ENCODE measurements at regions not wholly inside any gene's neighbourhood (a gene's known extent, or its start where the extent isn't known, plus 50 kb on each side); places are given as distances from the start of the nearest gene placed in this dataset.

DNA sequence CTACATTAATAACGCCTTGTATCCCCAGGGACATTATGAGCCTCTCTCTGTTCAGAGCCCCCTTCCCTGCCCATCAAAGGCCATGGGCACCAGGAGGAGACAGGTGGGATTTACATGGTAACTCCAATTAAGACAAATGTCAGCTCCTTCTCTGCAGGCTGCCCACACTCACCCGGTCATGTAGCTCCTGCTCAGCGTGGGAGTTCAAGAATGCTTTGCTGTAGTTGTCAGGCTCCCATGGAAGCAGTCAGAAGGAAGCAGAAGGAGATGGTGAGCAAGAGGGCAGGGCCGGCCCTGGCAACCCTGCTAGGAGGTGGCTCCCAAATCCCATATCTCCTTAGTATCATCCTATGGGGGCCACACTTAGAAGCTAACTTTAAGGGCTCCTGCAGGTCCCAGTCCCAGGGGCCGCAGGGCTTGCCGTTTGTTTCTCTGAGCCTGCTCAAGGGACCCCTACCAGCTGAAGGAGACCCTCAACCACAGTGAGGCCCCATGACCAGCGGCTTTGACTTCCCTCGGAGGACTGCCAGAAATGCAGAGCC, 218.4 kb upstream of the TLE3 start:
- in situ Hi-C loops (cut with MboI; ENCODE audit: low pct_unique_long_range_greater_than_20kb, low sequenced_read_pairs): no loop called here
- DNase-seq: no peak

DNA sequence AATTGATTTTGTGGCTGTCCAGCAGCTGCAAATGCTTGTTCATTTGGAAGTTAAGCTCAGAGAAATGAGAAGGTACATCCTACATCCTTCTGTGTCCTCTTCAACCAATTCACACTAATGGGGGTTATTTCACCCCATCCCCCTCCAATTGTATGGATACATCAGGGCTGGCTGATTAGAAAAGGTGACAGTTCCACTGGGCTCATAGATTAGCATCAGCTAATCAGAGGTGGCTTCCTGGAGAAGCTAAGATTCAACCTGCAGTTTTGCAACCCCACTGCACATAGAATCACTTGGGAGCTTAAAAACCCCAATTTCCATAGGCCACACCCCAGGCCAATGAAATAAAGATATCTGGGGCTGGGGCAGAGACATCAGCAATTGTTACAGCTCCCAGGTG, 217.7 kb upstream of the TLE3 start:
- no peak for DNase-seq
- in situ Hi-C loops (cut with MboI; ENCODE audit: low pct_unique_long_range_greater_than_20kb, low sequenced_read_pairs): no loop called here

DNA sequence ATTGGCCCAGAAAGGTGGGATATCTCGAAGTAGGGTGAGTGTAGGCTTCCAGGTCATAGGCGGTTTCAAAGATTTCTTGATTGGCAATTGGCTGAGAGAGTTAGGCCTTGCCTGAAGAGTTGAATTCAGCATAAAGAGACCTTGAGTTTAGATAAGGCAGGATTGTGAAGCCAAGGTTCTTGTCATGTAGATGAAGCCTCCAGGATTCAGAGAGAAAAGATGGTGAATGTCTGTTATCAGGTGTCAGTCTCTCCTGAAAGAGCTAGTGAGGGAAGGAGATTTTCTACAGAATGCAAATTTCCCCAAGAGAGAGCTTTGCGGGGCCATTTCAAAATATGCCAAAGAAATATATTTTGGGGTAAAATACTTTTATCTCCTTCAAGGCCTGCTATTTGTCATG, 217.0 kb upstream of the TLE3 start:
- in situ Hi-C loops (cut with MboI; ENCODE audit: low pct_unique_long_range_greater_than_20kb, low sequenced_read_pairs): no loop called here
- no peak for DNase-seq

DNA sequence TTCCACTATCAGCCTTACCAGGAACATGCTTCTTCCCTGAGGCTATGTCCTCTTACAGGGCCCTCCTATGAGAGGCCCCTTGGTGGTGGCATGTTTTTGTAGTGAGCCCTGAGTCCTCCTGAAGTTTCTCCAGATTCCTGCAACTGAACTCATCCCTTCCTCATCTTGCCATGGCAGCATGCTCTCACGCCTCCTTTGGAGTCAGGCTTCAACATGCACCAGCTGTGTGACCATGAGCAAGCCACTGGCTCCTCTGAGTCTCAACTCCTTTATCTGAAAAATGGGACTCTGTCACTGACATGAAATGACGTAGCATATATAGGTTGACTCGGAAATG, 216.3 kb upstream of the TLE3 start:
- in situ Hi-C loops (cut with MboI; ENCODE audit: low pct_unique_long_range_greater_than_20kb, low sequenced_read_pairs): no loop called here
- DNase-seq: no peak

DNA sequence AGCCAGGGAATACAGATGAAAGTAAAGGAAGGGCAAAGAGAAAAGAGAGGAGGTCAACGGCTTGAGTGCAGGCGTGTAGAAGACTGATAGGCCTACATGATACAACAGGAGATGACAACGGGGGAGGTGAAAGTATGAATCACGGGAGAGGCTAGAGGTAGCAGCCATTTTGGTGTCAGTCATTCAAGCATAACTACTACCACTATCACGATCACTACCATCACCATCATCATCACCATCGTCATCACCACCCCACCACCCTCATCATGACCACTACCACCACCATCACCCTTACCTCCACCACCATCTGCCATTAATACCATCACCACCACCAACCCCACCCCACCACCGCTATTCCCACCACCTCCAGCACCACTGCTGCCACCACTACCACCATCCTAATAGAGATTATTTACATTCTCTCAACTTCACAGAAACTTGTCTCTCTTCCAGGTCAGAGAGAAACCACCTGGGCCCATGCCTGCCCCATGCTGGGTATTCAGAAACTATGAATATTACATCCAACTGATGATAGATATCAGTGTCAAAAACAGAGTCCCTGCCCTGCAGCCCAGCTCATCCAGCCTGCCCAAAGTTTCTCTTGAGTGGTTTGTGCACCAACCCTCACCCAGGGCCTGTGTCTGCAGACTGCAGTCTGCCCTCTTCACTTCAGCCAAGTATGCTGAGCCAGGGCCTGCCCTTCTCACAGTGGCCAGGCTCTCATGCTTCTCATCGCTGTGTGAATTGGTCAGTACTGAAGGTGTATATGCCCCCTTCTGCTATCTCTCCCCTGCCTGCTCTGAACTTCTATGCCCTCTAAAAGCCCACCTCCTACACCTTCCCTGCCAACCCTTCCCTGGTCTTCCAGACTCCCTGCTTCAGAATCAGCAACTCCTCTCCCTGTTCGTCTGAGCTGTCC, 215.6 kb upstream of the TLE3 start:
- in situ Hi-C loops (cut with MboI; ENCODE audit: low pct_unique_long_range_greater_than_20kb, low sequenced_read_pairs): no loop called here

DNA sequence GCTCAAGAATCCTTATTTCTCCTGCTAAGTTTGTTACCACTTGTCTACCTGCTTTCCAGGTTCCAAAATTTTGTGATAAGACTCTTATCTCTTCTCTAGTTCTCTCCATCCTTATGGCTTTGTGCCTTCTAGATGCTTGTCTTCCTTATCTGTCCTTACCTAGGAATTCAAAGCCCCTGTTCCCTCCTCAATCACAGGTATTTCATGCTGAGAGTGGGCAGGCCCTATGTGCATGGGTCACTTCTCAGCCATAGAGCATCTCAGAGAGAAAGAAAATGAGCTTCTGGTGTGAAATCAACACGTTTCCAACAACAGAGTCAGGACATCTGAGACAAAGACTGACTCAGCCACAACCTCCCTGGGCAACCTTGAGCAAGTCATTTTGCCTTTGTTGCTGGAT, 214.1 kb upstream of the TLE3 start:
- no peak for DNase-seq
- in situ Hi-C loops (cut with MboI; ENCODE audit: low pct_unique_long_range_greater_than_20kb, low sequenced_read_pairs): no loop called here

More for the DNA sequence above, 215.6 kb upstream of the TLE3 start:
- DNase-seq: no peak

DNA sequence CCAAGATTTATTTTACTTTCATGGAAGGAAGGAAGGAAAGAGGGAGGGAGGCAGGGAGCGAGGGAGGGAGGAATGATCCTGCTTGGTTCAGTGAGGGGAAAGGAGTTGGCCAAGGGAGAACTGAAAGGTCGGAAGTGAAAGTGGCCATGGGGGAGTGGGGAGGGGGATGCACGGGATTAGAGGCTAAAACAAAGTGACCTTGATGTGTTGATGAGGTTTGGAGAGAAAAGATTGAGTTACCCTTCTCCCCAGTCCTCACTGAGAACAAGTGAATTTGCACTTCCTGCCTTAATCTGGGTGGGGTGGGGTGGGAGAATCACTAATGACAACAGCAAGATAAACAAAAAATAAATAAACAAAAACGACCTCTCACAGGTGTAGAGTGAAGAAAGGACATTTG, 212.0 kb upstream of the TLE3 start:
- no peak for DNase-seq
- in situ Hi-C loops (cut with MboI; ENCODE audit: low pct_unique_long_range_greater_than_20kb, low sequenced_read_pairs): no loop called here

DNA sequence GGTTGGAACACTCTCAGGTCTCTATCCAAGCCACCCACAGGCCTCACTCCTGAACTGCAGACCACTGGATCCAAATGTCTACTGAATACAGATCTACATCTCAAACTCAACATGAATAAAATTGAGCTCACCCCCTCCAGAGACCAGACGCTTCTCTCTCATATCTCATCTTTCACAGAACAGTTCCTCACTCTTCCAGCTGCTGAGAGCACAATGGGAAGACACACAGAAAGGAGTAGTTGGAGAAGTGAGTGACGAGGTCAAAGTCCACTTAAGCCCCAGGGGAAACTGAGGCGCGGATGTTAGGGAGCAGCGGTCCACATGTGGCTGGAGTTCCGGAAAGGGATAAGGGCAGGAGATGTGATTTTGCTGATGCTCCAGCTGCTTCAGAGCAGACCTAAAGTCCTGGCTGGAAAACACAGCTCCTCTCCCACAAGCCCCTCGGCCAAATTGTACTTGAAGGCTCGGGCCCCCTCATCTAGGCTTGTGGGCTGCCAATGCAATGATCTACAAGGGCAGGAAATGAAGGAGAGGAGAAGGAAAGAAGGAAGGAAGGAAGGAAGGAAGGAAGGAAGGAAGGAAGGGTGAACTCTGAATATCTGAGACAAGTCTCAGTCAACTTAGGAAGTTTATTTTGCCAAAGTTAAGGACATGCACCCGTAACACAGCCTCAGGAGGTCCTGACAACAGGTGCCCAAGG, 211.2 kb upstream of the TLE3 start:
- no peak for DNase-seq
- in situ Hi-C loops (cut with MboI; ENCODE audit: low pct_unique_long_range_greater_than_20kb, low sequenced_read_pairs): no loop called here

DNA sequence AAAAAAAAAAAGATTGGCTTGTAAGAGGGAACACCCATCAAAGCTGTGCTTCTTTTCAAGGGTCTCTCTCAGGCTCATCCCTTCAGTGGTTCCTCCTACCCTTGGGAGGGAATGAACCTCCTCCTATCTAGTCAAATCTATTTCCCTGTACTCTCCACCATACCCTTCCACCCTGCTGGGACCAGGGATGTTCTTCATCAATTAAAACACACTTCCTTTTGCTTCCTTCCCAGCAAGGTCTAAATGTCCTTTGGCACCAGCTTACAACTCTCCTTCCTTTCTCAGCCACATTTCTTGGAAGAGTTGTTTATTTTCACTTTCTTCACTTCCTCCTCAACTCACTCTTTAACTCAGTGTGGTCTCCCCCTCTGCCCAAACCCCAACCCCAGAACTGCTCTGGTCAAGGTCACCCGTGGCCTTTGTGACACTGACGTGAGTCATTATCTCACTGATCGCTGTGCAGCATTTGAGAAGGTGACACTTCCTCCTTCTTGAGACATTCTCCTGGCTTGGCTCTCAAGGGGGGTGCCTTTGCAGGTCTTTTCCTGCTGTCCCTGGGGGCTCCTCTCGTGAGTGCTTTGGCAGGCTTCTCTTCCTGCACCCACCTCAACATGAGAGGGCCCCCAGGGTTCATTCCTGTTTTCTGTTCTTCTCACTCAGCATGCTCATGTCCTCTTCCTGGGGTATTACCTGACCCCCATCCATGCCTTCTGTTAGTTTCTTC, 210.5 kb upstream of the TLE3 start:
- in situ Hi-C loops (cut with MboI; ENCODE audit: low pct_unique_long_range_greater_than_20kb, low sequenced_read_pairs): no loop called here
- DNase-seq: peak; percentile 70

DNA sequence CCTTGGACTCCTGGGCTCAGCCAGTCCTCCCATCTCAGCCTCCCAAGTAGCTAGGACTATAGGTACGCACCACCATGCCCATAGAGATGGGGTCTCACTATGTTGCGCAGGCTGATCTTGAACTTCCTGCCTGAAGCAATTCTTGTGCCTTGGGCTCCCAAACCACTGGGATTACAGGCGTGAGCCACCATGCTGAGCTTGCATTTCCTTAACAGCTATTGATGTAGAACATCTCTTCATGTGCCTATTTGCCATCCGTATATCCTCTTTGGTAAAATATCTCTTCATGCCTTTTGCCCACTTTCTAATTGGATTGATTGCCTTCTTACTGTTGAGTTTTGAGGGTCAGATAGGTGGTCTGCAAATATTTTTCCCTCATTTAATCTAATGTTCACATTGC, 208.9 kb upstream of the TLE3 start:
- in situ Hi-C loops (cut with MboI; ENCODE audit: low pct_unique_long_range_greater_than_20kb, low sequenced_read_pairs): no loop called here
- no peak for DNase-seq

DNA sequence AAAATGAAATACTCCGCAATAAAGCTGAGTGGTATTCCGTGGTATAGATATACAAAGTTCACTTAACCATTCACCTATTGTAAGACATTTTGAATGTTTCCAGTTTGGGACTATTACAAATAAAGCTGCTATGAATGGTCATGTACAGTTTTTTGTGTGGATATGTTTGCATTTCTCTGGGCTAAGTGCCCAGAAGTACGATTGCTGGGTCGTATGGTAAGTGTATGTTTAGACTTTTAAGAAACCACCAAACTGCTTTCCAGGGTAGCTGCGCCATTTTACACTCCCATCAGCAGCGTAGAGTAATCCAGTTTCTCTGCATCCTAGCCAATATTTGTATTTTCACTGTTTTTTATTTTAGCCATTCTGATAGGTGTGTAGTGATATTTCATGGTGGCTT, 208.4 kb upstream of the TLE3 start:
- in situ Hi-C loops (cut with MboI; ENCODE audit: low pct_unique_long_range_greater_than_20kb, low sequenced_read_pairs): no loop called here
- no peak for DNase-seq

DNA sequence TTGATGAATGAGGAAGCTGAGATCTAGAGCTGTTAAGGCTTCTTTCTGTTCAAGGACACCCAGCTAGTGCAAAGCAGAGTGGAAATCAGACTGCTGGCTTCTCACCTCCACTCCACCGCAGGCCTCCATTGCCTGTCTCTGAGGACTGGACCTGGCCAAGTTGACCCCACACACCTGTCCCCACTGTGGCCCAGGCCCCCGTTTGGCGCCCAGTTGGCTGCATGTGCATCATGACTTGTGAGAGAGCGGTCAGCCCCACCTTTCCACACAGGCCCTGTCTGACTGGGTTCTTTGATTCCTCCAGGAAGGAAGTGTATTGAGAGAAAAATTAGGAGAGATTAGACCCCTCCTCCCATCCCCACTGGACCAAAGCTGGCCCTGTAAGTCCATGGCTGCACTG, 206.3 kb upstream of the TLE3 start:
- in situ Hi-C loops (cut with MboI; ENCODE audit: low pct_unique_long_range_greater_than_20kb, low sequenced_read_pairs): no loop called here
- no peak for DNase-seq

DNA sequence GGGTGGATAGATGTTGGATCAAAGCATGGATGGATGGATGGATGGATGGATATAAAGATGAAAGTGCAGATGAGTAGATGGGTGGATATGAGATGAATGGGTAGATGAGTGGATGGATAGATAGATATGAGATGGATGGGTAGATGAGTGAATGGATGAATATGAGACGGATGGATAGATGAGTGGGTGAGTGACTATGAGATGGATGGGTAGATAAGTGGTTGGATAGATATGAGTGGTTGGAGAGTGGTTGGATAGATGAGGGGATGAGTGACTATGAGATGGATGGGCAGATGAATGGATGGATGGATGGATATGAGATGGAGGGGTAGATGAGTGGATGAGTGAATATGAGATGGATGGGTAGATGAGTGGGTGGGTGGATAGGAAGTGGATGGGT, 204.6 kb upstream of the TLE3 start:
- no peak for DNase-seq
- in situ Hi-C loops (cut with MboI; ENCODE audit: low pct_unique_long_range_greater_than_20kb, low sequenced_read_pairs): no loop called here

DNA sequence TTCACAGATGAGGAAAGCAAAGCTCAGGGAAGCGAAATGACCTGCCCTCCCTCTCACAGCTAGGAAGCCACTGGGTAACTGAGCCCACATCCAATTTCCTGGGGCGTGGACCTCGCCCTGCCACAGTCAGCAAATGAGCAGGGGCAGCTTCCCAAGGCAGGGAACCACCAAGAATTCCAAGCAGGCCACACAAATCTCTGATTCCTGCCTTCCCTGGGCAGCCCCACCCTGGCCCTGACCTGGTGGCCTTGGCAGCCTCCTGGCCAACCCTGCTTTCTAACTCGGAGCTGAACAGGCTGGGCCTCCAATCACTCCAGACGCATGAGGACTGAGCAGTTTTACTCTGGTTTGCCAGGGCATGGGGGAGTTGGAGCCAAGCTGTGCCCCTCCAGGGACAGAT, 203.7 kb upstream of the TLE3 start:
- no peak for DNase-seq
- in situ Hi-C loops (cut with MboI; ENCODE audit: low pct_unique_long_range_greater_than_20kb, low sequenced_read_pairs): no loop called here

DNA sequence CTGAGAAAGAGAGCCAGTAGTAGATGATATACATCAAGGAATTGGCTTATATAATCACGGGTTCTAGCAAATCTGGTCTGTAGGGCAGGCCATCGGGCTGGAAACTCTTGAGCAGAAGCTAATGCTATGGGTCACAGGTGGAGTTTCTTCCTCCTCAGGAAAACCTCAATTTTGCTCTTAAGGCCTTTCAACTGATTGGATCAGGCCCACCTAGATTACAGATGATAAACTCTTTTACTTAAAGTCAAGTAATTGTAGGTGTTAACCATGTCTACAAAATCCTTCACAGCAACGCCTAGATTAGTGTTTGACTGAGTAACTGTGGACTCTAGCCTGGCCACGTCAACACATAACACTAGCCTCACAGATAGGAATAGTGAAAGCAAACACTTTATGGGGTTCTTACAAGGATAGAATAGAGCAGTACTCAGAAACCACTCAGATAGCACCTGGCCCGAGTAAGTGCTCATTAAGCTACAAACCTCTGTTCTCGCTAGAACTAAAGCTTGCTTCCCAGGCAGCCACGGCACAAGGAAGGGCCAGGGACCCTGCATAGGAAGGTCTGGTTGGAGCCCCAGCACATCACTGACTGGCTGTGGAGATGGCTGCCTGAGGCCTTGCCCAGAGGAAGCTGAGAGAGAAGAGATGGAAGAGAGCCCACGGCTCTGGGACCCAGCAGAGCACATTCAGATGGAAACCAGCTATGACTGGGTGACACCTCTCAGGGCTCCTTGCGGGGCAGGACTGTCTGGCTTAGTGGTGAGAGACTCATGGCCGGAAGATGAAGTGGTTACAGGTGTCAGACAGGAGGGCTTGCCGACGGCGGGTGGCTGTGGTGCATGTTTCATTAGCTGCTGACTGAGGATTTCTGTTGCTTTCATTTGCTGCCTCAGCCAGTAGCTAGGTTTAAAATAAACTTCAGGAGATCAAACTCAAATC, 202.5 kb upstream of the TLE3 start:
- no peak for DNase-seq
- in situ Hi-C loops (cut with MboI; ENCODE audit: low pct_unique_long_range_greater_than_20kb, low sequenced_read_pairs): no loop called here

DNA sequence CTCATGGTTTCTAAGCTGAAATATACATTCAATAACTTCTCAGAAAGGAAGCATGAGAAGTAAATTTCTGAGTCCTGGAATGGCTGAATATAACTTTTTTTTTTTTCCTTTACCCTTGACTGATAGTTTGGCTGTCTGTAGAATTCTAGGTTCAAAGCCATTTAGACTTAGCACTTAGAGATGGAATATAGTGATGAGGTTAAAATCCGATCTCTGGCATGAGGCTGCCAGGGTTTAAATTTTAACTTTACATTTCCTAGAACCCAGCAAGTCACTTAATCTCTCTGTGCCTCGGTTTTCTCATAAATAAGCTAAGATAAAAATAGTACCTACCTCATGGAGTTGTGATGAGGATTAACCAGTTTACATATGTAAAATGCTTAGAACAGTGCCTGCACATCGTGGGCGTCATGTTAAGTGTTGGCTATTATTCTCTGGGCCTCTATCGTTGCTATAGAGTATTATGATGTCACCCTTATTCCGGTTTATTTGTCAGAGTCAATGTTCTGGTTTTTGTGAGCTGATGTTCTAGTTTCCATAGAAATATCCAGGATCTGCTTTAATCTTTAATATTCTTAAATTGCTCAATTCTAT, 199.8 kb upstream of the TLE3 start:
- no peak for DNase-seq
- in situ Hi-C loops (cut with MboI; ENCODE audit: low pct_unique_long_range_greater_than_20kb, low sequenced_read_pairs): no loop called here

DNA sequence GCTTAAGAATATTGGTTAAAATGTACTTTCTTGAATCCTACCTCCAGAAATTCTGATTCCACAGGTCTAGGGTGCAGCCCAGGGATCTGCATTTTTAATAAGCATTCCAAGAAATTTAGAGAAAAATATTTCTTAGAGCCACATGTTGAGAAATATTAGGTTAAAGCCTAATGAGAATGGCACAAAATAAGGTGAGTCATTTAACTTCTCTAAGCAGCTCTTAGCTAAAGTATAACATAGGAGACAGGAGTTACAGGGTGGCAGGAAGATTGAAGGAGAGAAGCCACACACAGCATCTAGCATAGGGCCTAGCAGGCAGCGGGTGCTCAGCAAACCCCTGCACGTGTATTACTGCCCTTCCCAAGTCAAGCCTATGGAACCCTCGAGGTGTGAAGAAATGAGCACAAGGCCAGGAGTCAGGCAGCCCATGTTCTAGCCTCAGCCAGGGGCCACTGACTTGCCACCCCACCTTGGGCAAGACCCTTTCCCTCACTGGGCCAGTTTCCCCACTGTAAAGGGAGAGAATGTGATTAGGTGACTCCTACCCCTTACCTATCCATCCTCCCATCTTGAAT, 197.1 kb upstream of the TLE3 start:
- no peak for DNase-seq
- in situ Hi-C loops (cut with MboI; ENCODE audit: low pct_unique_long_range_greater_than_20kb, low sequenced_read_pairs): no loop called here

All from KBM-7 (cell line).